NCI-H774 (cell line): ENCODE measurements at regions not wholly inside any gene's neighbourhood (a gene's known extent, or its start where the extent isn't known, plus 50 kb on each side); places are given as distances from the start of the nearest gene placed in this dataset.

Experiments
- DNase-seq: peaks from one replicate; lab custom pipeline; 2025; lab: John Stamatoyannopoulos, UW

- DNase-seq = no peak
Measured at GRCh38 chr5:167229751-167230150, 1061.7 kb upstream of the WWC1 start.

GRCh38 chr5:167230414-167230813 is 1061.0 kb upstream of the WWC1 start:
- DNase-seq = no peak

- DNase-seq = no peak
Measured at GRCh38 chr5:167232675-167233311, 1058.7 kb upstream of the WWC1 start.

- DNase-seq = no peak
Measured at GRCh38 chr5:167233507-167234220, 1057.8 kb upstream of the WWC1 start.

- no peak for DNase-seq
Measured at GRCh38 chr5:167241436-167242067, 1049.9 kb upstream of the WWC1 start.

GRCh38 chr5:167242701-167243100 is 1048.7 kb upstream of the WWC1 start:
- no peak for DNase-seq

- DNase-seq = no peak
Measured at GRCh38 chr5:167243463-167243862, 1048.0 kb upstream of the WWC1 start.

GRCh38 chr5:167244583-167244982 is 1046.9 kb upstream of the WWC1 start:
- peak; percentile 4 for DNase-seq

GRCh38 chr5:167245868-167246267 is 1045.6 kb upstream of the WWC1 start:
- no peak for DNase-seq

- no peak for DNase-seq
Measured at GRCh38 chr5:167247816-167248215, 1043.6 kb upstream of the WWC1 start.

- DNase-seq = no peak
Measured at GRCh38 chr5:167248257-167248656, 1043.2 kb upstream of the WWC1 start.

GRCh38 chr5:167250996-167251395 is 1040.4 kb upstream of the WWC1 start:
- DNase-seq = no peak

GRCh38 chr5:167254132-167254531 is 1037.3 kb upstream of the WWC1 start:
- no peak for DNase-seq

- no peak for DNase-seq
Measured at GRCh38 chr5:167255926-167256325, 1035.5 kb upstream of the WWC1 start.

GRCh38 chr5:167259806-167260205 is 1031.6 kb upstream of the WWC1 start:
- no peak for DNase-seq

GRCh38 chr5:167261309-167262100 is 1029.9 kb upstream of the WWC1 start:
- DNase-seq = no peak

- no peak for DNase-seq
Measured at GRCh38 chr5:167263185-167263584, 1028.3 kb upstream of the WWC1 start.

GRCh38 chr5:167264348-167264747 is 1027.1 kb upstream of the WWC1 start:
- DNase-seq = no peak

- no peak for DNase-seq
Measured at GRCh38 chr5:167268337-167268736, 1023.1 kb upstream of the WWC1 start.

- DNase-seq = no peak
Measured at GRCh38 chr5:167269146-167269545, 1022.3 kb upstream of the WWC1 start.

- DNase-seq = no peak
Measured at GRCh38 chr5:167271081-167271480, 1020.4 kb upstream of the WWC1 start.

- DNase-seq = no peak
Measured at GRCh38 chr5:167271511-167271910, 1019.9 kb upstream of the WWC1 start.

- no peak for DNase-seq
Measured at GRCh38 chr5:167280111-167280510, 1011.3 kb upstream of the WWC1 start.
